ENCODE measurements at regions not wholly inside any gene's neighbourhood (a gene's known extent, or its start where the extent isn't known, plus 50 kb on each side); places are given as distances from the start of the nearest gene placed in this dataset.

GRCh38 chr10:108753326-108753725 is 1170.0 kb downstream of the XPNPEP1 start:
- no peak for DNase-seq

GRCh38 chr10:108749042-108749441 is 1174.3 kb downstream of the XPNPEP1 start:
- DNase-seq: no peak

GRCh38 chr10:108736111-108736510 is 1187.2 kb downstream of the XPNPEP1 start:
- no peak for DNase-seq

- DNase-seq: no peak
Observed at GRCh38 chr10:108735380-108735779, 1187.9 kb downstream of the XPNPEP1 start.

GRCh38 chr10:108721874-108722273 is 1201.4 kb downstream of the XPNPEP1 start:
- DNase-seq: no peak

- DNase-seq: no peak
Observed at GRCh38 chr10:108716352-108716751, 1207.0 kb downstream of the XPNPEP1 start.

GRCh38 chr10:108709927-108710722 is 1213.2 kb downstream of the XPNPEP1 start:
- no peak for DNase-seq

- DNase-seq: no peak
Observed at GRCh38 chr10:108708363-108708762, 1214.9 kb downstream of the XPNPEP1 start.

GRCh38 chr10:108696792-108697477 is 1226.4 kb downstream of the XPNPEP1 start:
- no peak for DNase-seq

- no peak for DNase-seq
Observed at GRCh38 chr10:108691126-108691525, 1232.2 kb downstream of the XPNPEP1 start.

- no peak for DNase-seq
Observed at GRCh38 chr10:108690530-108690929, 1232.8 kb downstream of the XPNPEP1 start.

GRCh38 chr10:108689891-108690290 is 1233.4 kb downstream of the XPNPEP1 start:
- DNase-seq: no peak

- DNase-seq: no peak
Observed at GRCh38 chr10:108688314-108688713, 1235.0 kb downstream of the XPNPEP1 start.

GRCh38 chr10:108685863-108686531 is 1237.3 kb downstream of the XPNPEP1 start:
- no peak for DNase-seq

GRCh38 chr10:108684431-108684830 is 1238.9 kb downstream of the XPNPEP1 start:
- no peak for DNase-seq

GRCh38 chr10:108673741-108674140 is 1249.6 kb downstream of the XPNPEP1 start:
- DNase-seq: no peak

GRCh38 chr10:108663587-108663986 is 1259.7 kb downstream of the XPNPEP1 start:
- no peak for DNase-seq

- DNase-seq: no peak
Observed at GRCh38 chr10:108662975-108663374, 1260.3 kb downstream of the XPNPEP1 start.

GRCh38 chr10:108655057-108655456 is 1268.3 kb downstream of the XPNPEP1 start:
- no peak for DNase-seq

- DNase-seq: no peak
Observed at GRCh38 chr10:108653531-108653930, 1269.8 kb downstream of the XPNPEP1 start.

GRCh38 chr10:108639010-108639409 is 1284.3 kb downstream of the XPNPEP1 start:
- DNase-seq: no peak

- no peak for DNase-seq
Observed at GRCh38 chr10:108638225-108638624, 1285.1 kb downstream of the XPNPEP1 start.

GRCh38 chr10:108633046-108633445 is 1290.3 kb downstream of the XPNPEP1 start:
- no peak for DNase-seq

- DNase-seq: no peak
Observed at GRCh38 chr10:108632144-108632543, 1291.2 kb downstream of the XPNPEP1 start.

Measured in CD4-positive, alpha-beta T cell treated with Interferon alpha-2 for 1 hour (primary cell).